ENCODE measurements at regions not wholly inside any gene's neighbourhood (a gene's known extent, or its start where the extent isn't known, plus 50 kb on each side); places are given as distances from the start of the nearest gene placed in this dataset.

GRCh38 chr5:74145951-74146350, 494.6 kb downstream of the ENC1 start:
- Histone ChIP-seq H3K27me3 (replicated peaks in 1 of 4; ENCODE audit: control insufficient read depth in 3 of 4, extremely low read depth in 1 of 4, insufficient read depth in 3 of 4, low read length in 3 of 4) (no peaks in the 10 kb centered on the region), H2BK12ac (ENCODE audit: low read depth, low read length) (no peak overlapping the region), H3K23me2 (ENCODE audit: low read depth, low read length) (0 out of 2 replicates have a peak, but pooled peaks cover 4% of the 10 kb centered on the region), H3K14ac (ENCODE audit: insufficient read length) (no peak overlapping the region), H2AK5ac (ENCODE audit: low read depth, low read length) (no peak overlapping the region), H3K4ac (replicated peaks; ENCODE audit: insufficient read length, low read depth, low read length) (no peak overlapping the region), H2AFZ (ENCODE audit: low read length) (no peak overlapping the region), H2BK5ac (ENCODE audit: low read depth, low read length) (no peak overlapping the region), H4K5ac (ENCODE audit: insufficient read length, low read depth, low read length) (no peak overlapping the region), H3K56ac (replicated peaks; ENCODE audit: insufficient read length, low read depth, low read length) (no peak overlapping the region), H3K23ac (ENCODE audit: insufficient read length) (no peak overlapping the region), H2BK15ac (ENCODE audit: low read length) (no peak overlapping the region), H3K4me2 (ENCODE audit: insufficient read depth in 1 of 2, low read depth in 2 of 2, low read length in 2 of 2) (no peak overlapping the region), H3K9me3 (ENCODE audit: insufficient read depth in 2 of 2, low read depth in 1 of 2, low read length in 1 of 2) (no peaks in the 10 kb centered on the region), H3K27ac (ENCODE audit: low read depth, low read length) (no peak overlapping the region), H4K91ac (replicated peaks; ENCODE audit: insufficient read length, low read length) (no peak overlapping the region), H4K20me1 (replicated peaks in 1 of 2; ENCODE audit: control insufficient read depth in 1 of 2, insufficient read depth in 2 of 2, low read length in 2 of 2) (no peaks in the 10 kb centered on the region), H3K9ac (replicated peaks in 1 of 4; ENCODE audit: extremely low read depth in 1 of 4, low read depth in 3 of 4, low read length in 3 of 4) (no peak overlapping the region), H2BK20ac (ENCODE audit: low read length) (no peak overlapping the region), H3K18ac (ENCODE audit: extremely low read depth, low read length) (no peak overlapping the region; the same call in 1 of the 2 replicates), H3K36me3 (ENCODE audit: control insufficient read depth in 2 of 4, insufficient read depth in 4 of 4, low read length in 3 of 4) (no peaks in the 10 kb centered on the region), H3K4me3 (ENCODE audit: extremely low read depth in 1 of 4, insufficient read depth in 2 of 4, low read depth in 3 of 4, low read length in 4 of 4) (no peak overlapping the region), H3K79me2 (ENCODE audit: control insufficient read depth in 1 of 2, insufficient read depth in 2 of 2, low read length in 2 of 2) (no peaks in the 10 kb centered on the region), H3K79me1 (ENCODE audit: low read depth, low read length) (no peaks in the 10 kb centered on the region), H2BK120ac (replicated peaks; ENCODE audit: low read depth, low read length) (no peak overlapping the region), H3K4me1 (replicated peaks in 1 of 4; ENCODE audit: control insufficient read depth in 3 of 4, insufficient read depth in 4 of 4, low read length in 3 of 4) (no peaks in the 10 kb centered on the region), H4K8ac (ENCODE audit: extremely low read depth, insufficient read depth, low read length) (no peak overlapping the region)
- WGBS, 2 experiments (ENCODE audit: extremely low coverage in 1 of 2, insufficient coverage in 1 of 2, insufficient read length in 1 of 2, insufficient replicate concordance in 2 of 2, low coverage in 1 of 2, low lambda C conversion rate in 2 of 2, missing lambda C conversion rate in 1 of 2), result 87% methylated on average over 8 of the region's 9 CpGs; no CpG with 5 or more reads in 1 of the 2 experiments
- POLR2A ChIA-PET (ENCODE audit: partially characterized antibody), result no interaction called here
- CTCF ChIA-PET (ENCODE audit: partially characterized antibody), result interaction anchor here (0.7 kb wide), 1 partner anchor 516 kb away, joined by 3 read pairs; no protein-coding TSS in a partner anchor
- DNase-seq (ENCODE audit: low read depth in 1 of 2, low spot score in 2 of 2) (no peak), FAIRE-seq (no peak)
- TF ChIP-seq CBX5 (IDR thresholded peaks at IDR 0.05; ENCODE audit: low read depth, low read length), result no peak
- 0 out of 2 replicates have a peak, but pooled peaks have one; percentile 41 for TF ChIP-seq CEBPB (IDR thresholded peaks at IDR 0.05; ENCODE audit: low read depth, low read length)
- no peak for TF ChIP-seq SP4 (IDR thresholded peaks at IDR 0.05; ENCODE audit: low read length)
- no peak for TF ChIP-seq POU5F1 (IDR thresholded peaks at IDR 0.05; ENCODE audit: low read depth, low read length)
